IMR-90 (cell line): ENCODE measurements at regions not wholly inside any gene's neighbourhood (a gene's known extent, or its start where the extent isn't known, plus 50 kb on each side); places are given as distances from the start of the nearest gene placed in this dataset.

Experiments used
- BHLHE40 ChIP-seq: fragments of 150-350 bp; IDR thresholded peaks from 2 replicates; pipeline ENCODE4 v1.6.1; 2016; ENCODE audit warnings: mild to moderate bottlenecking, low read depth, low read length
- CEBPB ChIP-seq: IDR thresholded peaks from 2 replicates; pipeline ENCODE4 v1.6.1; 2012; ENCODE audit warnings: low read depth, low read length, improper control_type of control experiment
- CTCF ChIP-seq: conservative IDR thresholded peaks from 2 replicates; pipeline ENCODE4 v1.5.1; 2012; ENCODE audit warnings: mild to moderate bottlenecking, low read depth, low read length, improper control_type of control experiment
- ELK1 ChIP-seq: fragments of 150-350 bp; IDR thresholded peaks from 2 replicates; pipeline ENCODE4 v1.6.1; 2016; ENCODE audit warnings: low read depth, mild to moderate bottlenecking, low read length, moderate library complexity, borderline replicate concordance
- FOS ChIP-seq: fragments of 150-350 bp; IDR thresholded peaks from 2 replicates; pipeline ENCODE4 v1.6.1; 2016; ENCODE audit warnings: low read depth, low read length
- MAFK ChIP-seq: IDR thresholded peaks from 2 replicates; pipeline ENCODE4 v1.6.1; 2012; ENCODE audit warnings: low read depth, low read length, improper control_type of control experiment
- MXI1 ChIP-seq: IDR thresholded peaks from 2 replicates; pipeline ENCODE4 v1.6.1; 2012; ENCODE audit warnings: low read depth, mild to moderate bottlenecking, low read length, moderate library complexity, borderline replicate concordance
- POLR2A ChIP-seq: IDR thresholded peaks from 2 replicates; pipeline ENCODE4 v1.6.1; 2012; ENCODE audit warnings: mild to moderate bottlenecking, low read depth, low read length
- RCOR1 ChIP-seq: IDR thresholded peaks from 2 replicates; pipeline ENCODE4 v1.6.1; 2012; ENCODE audit warnings: mild to moderate bottlenecking, low read length, improper control_type of control experiment; ENCODE audit not compliant: insufficient replicate concordance
- RFX5 ChIP-seq: IDR thresholded peaks from 2 replicates; pipeline ENCODE4 v1.8.0; 2012; ENCODE audit warnings: low read depth, mild to moderate bottlenecking, low read length, moderate library complexity
- SMC3 ChIP-seq: fragments of 150-350 bp; IDR thresholded peaks from 2 replicates; pipeline ENCODE4 v1.6.1; 2016; ENCODE audit warnings: low read depth, mild to moderate bottlenecking, antibody characterized with exemption, low read length, moderate library complexity
- USF2 ChIP-seq: fragments of 150-350 bp; IDR thresholded peaks from 2 replicates; pipeline ENCODE4 v1.6.1; 2017; ENCODE audit warnings: mild to moderate bottlenecking, antibody characterized with exemption, low read length, low read depth

- no peak for TF ChIP-seq CTCF
- TF ChIP-seq POLR2A, result no peak
- TF ChIP-seq FOS, result no peak
- TF ChIP-seq CEBPB, result no peak
- TF ChIP-seq BHLHE40, result no peak
- TF ChIP-seq ELK1, result no peak
- no peak for TF ChIP-seq RCOR1
- TF ChIP-seq MXI1, result no peak
- TF ChIP-seq SMC3, result no peak
- no peak for TF ChIP-seq RFX5
- TF ChIP-seq USF2, result no peak
- TF ChIP-seq MAFK, result no peak
These were observed 122.9 kb upstream of the SMURF2 start for GRCh38 chr17:64785011-64785421.
